ENCODE measurements at regions not wholly inside any gene's neighbourhood (a gene's known extent, or its start where the extent isn't known, plus 50 kb on each side); places are given as distances from the start of the nearest gene placed in this dataset.

DNA sequence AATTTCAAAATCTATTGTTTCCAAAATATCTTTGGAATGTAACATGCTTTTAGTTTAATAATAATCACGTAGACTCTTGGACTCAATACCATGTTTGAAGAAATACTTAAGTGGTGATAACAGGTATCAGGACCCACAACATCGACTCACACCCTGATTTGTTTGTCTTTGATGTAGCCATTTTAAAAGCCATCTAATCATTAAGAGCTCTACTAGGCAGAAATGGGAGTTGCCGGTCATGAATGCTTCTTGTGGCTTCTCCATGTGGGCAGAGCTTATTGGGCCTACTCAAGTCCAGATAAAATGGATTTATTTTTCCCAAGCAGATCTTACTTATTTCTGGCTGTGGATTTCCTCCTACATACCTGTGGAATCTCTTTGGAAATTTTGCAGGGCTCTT is 261.6 kb upstream of the NR2F2 start:
- H3K27me3 Mint-ChIP-seq (ENCODE audit: low read depth), result no peaks in the 10 kb centered on the region
- H3K4me1 Mint-ChIP-seq (ENCODE audit: low read depth), result no peaks in the 10 kb centered on the region

DNA sequence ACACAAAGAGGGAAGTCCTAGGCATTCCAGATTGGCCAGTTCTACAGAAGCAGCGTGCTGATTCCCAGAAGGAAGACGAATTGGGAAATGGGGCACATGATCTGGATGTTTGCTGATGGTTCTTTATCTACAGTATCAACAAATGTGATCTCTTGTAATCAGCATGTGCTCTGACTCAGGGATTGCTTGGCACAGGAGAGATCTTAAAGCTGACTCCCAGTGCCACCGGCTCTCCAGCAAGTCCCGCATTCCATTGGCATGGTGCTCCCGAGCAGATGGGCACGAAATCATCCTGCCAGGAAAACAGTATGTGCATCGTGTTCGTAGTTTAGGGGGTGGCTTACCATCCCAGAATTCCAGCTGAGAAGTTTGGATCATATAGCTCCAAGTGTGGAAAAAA is 259.9 kb upstream of the NR2F2 start:
- Mint-ChIP-seq H3K4me3 (no peak overlapping the region), H3K27ac (no peak overlapping the region), H3K4me1 (ENCODE audit: low read depth) (no peaks in the 10 kb centered on the region), H3K27me3 (ENCODE audit: low read depth) (no peaks in the 10 kb centered on the region), H3K36me3 (ENCODE audit: low read depth) (no peaks in the 10 kb centered on the region), H3K9me3 (no peaks in the 10 kb centered on the region)

More for the DNA sequence above, 261.6 kb upstream of the NR2F2 start:
- no peaks in the 10 kb centered on the region for H3K9me3 Mint-ChIP-seq
- H3K27ac Mint-ChIP-seq, result no peak overlapping the region
- no peak overlapping the region for H3K4me3 Mint-ChIP-seq
- no peaks in the 10 kb centered on the region for H3K36me3 Mint-ChIP-seq (ENCODE audit: low read depth)

DNA sequence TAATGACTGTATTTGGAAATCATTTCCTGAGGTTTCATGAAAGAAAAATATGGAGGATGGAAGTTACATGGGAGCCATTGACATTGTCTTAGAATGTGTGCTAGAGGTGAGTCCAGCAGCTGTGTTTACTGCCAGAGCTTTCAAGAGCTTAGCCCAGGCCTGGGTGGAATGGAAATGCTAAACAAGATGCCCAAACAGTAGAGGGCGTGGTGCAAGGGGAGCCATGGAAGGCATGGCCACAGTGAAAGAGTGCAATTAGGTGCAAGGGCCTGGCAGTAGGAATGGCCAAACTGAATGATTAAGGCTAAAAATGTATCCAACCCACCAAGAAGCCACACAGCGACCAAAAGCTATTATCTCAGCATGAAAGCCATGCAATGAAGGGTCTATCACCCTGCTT is 257.7 kb upstream of the NR2F2 start:
- H3K9me3 Mint-ChIP-seq, result no peaks in the 10 kb centered on the region

DNA sequence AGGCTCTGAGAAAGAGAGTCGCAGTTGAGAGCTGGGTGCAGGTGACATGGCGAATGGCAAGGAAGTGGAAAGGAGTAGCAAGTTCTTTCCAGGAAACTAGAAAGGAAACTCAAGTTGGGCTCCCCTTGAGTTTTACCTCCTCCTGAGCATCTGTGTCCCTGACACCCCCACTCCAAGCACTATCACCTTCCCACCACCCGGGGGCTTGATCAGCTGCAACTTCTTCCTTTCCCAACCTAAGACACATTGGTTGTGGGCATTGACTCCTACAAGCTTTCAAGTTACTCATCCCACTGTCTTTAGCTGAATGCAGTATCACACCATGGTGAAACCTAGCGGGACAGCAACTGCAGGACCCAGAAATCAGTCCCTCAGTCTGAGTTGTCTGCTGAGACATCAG is 256.6 kb upstream of the NR2F2 start:
- Mint-ChIP-seq H3K36me3 (ENCODE audit: low read depth) (no peaks in the 10 kb centered on the region), H3K4me1 (ENCODE audit: low read depth) (no peaks in the 10 kb centered on the region), H3K27me3 (ENCODE audit: low read depth) (no peaks in the 10 kb centered on the region), H3K9me3 (no peaks in the 10 kb centered on the region), H3K4me3 (no peak overlapping the region), H3K27ac (no peak overlapping the region)

More for the DNA sequence above, 257.7 kb upstream of the NR2F2 start:
- Mint-ChIP-seq H3K36me3 (ENCODE audit: low read depth) (no peaks in the 10 kb centered on the region), H3K4me1 (ENCODE audit: low read depth) (no peaks in the 10 kb centered on the region), H3K27me3 (ENCODE audit: low read depth) (no peaks in the 10 kb centered on the region), H3K27ac (no peak overlapping the region), H3K4me3 (no peak overlapping the region)

DNA sequence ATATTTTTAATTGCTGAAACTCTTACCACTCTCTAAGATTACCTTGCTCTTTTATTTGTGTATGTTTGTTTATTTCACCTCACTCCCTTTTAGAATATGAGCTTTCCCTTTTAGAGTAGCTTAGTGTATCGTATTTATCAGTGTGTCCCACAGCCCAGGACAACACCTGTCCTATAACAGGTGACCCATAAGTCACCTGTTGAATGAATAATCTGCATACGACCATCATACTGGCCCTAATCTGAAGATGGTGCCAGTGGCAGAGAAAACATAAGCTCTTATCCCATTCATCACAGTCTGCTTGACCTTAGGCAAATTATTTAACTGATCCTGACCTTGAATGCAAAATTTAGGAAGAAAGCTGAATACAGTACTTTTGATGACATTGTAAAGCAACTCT is 254.6 kb upstream of the NR2F2 start:
- H3K4me1 Mint-ChIP-seq (ENCODE audit: low read depth), result no peaks in the 10 kb centered on the region
- H3K36me3 Mint-ChIP-seq (ENCODE audit: low read depth), result no peaks in the 10 kb centered on the region
- no peaks in the 10 kb centered on the region for H3K9me3 Mint-ChIP-seq
- H3K27me3 Mint-ChIP-seq (ENCODE audit: low read depth), result no peaks in the 10 kb centered on the region
- H3K27ac Mint-ChIP-seq, result no peak overlapping the region
- no peak overlapping the region for H3K4me3 Mint-ChIP-seq

DNA sequence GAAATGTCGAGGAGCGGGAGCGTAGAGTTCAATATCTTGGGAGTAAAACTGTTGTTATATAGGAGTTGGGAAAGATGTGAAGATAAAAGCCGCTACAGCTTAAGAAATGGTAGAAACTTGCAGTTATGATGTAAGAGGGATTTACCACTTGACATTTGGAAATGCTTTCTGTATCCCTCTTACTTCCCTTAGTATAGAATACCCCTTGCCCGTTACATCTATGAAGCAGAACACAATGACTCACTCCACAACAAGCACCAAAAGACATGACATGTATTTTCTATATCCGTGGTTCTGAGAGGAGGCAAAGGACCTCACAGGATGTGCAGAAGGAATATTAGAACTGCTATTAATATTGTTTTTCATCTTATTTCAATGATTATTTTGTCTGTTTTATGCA is 254.2 kb upstream of the NR2F2 start:
- H3K4me3 Mint-ChIP-seq, result no peak overlapping the region
- no peaks in the 10 kb centered on the region for H3K27me3 Mint-ChIP-seq (ENCODE audit: low read depth)
- no peaks in the 10 kb centered on the region for H3K9me3 Mint-ChIP-seq
- no peaks in the 10 kb centered on the region for H3K36me3 Mint-ChIP-seq (ENCODE audit: low read depth)
- H3K27ac Mint-ChIP-seq, result no peak overlapping the region
- no peaks in the 10 kb centered on the region for H3K4me1 Mint-ChIP-seq (ENCODE audit: low read depth)

DNA sequence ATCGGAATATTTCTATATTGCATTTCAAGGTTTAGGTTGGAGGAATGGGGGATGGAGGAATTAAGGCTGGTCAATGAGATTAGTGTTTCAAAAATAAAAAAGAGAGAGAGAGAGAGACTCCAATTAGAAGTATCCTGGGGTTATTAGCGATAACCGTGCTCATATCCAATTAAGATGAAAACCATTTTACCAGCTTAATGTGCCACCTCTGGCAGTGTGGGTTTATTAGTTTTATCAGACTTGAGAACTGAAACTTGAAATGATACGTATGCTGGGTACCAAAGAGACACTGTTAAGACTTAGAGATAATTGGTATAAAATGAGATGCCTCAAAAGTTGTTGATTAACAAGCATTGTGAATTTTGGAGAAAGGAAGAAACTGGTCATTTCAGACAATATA is 251.5 kb upstream of the NR2F2 start:
- Mint-ChIP-seq H3K9me3 (no peaks in the 10 kb centered on the region), H3K27ac (no peak overlapping the region), H3K27me3 (ENCODE audit: low read depth) (no peaks in the 10 kb centered on the region)

DNA sequence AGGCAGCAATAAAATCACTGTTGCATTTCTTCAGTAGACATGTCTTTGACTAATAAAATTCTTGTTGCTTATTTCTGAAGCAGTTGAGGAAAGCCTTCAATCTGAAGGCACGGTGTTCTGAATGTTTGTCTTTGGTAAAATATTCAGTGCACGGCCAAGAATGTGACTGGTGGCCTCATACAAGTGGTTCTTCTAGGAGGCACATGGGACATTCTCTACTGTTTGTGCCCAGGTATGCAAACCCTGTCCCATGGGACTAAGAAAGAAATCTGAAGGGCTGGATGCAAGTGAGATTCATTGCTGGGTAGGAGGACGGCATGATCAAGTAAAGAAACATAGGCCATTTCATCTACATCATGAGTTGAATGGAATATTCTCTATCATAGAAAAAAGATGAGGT is 250.6 kb upstream of the NR2F2 start:
- Mint-ChIP-seq H3K4me1 (ENCODE audit: low read depth) (no peaks in the 10 kb centered on the region), H3K27me3 (ENCODE audit: low read depth) (no peaks in the 10 kb centered on the region), H3K27ac (no peak overlapping the region), H3K4me3 (no peak overlapping the region), H3K36me3 (ENCODE audit: low read depth) (no peaks in the 10 kb centered on the region), H3K9me3 (no peaks in the 10 kb centered on the region)

More for the DNA sequence above, 251.5 kb upstream of the NR2F2 start:
- H3K4me1 Mint-ChIP-seq (ENCODE audit: low read depth), result no peaks in the 10 kb centered on the region
- H3K4me3 Mint-ChIP-seq, result no peak overlapping the region
- no peaks in the 10 kb centered on the region for H3K36me3 Mint-ChIP-seq (ENCODE audit: low read depth)

DNA sequence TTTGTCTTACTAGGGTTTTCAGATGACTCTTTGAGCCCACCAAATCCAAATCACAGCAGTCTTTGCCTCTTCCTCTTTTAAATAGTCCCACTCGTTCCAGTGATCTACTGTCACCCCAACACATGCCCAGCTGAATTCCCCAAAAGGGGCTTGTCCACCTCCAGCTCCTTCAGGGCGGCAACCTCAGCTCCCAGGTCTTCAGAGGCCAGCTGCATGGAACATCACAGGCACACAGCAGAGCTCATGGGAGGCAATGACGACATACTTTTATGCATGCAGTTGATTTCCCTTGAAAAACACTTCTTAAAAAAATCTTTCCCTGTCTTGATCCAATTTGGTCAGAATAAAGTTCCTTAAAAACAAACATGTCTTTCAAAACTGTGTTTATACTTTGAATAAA is 244.3 kb upstream of the NR2F2 start:
- H3K27ac Mint-ChIP-seq, result no peak overlapping the region
- no peaks in the 10 kb centered on the region for H3K9me3 Mint-ChIP-seq
- H3K4me3 Mint-ChIP-seq, result no peak overlapping the region
- H3K4me1 Mint-ChIP-seq (ENCODE audit: low read depth), result no peaks in the 10 kb centered on the region
- H3K27me3 Mint-ChIP-seq (ENCODE audit: low read depth), result peaks cover 4% of the 10 kb centered on the region
- H3K36me3 Mint-ChIP-seq (ENCODE audit: low read depth), result no peaks in the 10 kb centered on the region

DNA sequence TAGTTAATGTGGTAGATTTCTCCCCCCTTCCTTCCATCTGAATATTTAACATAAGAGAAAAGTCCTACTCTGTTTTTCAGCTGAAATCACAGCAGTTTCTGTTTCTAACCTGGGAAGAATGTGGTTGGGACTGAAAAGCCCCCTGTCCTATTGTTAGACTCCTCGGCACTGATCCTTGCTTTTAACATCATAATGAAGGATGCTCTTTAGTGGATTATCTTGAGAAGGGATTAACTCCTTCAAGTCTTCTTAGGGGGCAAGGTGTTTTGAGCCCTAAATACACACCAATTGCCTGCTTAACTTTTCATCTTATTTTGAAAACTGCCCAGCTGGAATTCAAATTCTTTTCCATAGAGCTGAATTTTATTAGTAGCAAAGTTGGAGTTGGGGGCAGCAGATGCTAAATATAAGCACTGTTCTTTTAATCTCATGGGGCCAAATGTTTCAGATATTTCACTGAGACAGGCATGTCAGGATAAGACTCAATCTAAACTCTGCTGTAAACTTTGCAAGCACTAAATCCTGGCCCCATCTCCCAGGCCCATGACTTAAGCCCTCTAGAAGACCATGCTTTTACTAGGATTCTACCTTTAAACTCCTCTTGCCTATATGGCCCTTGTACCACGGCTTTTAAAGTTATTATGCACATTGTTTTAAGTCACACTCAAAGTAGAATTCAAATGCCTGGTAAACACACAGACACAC is 243.2 kb upstream of the NR2F2 start:
- Mint-ChIP-seq H3K4me3 (no peak overlapping the region), H3K27ac (no peak overlapping the region), H3K36me3 (ENCODE audit: low read depth) (no peaks in the 10 kb centered on the region), H3K9me3 (no peaks in the 10 kb centered on the region), H3K27me3 (ENCODE audit: low read depth) (peaks cover 4% of the 10 kb centered on the region), H3K4me1 (ENCODE audit: low read depth) (no peaks in the 10 kb centered on the region)

DNA sequence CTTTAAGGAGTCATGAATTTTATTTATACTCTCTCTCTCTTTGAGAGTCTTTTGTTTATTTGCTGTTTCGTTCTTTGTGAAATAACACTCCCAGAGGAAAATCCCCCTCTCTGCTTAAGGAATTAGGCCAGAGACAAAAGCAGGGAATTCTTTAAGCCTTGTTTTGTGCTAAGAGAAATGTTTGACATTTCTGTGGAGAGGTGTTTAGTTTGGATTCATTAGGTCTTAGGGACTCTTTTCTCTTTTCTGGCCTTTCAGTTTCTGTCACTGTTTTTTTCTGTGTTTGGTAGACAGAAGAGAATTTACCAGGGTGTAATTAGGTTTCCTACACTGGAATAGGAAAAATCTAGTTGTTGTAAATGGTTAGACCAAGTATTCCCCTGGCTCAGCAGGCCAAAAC is 241.8 kb upstream of the NR2F2 start:
- H3K36me3 Mint-ChIP-seq (ENCODE audit: low read depth), result no peaks in the 10 kb centered on the region
- H3K4me1 Mint-ChIP-seq (ENCODE audit: low read depth), result no peaks in the 10 kb centered on the region
- no peaks in the 10 kb centered on the region for H3K9me3 Mint-ChIP-seq
- peaks cover 4% of the 10 kb centered on the region for H3K27me3 Mint-ChIP-seq (ENCODE audit: low read depth)
- no peak overlapping the region for H3K27ac Mint-ChIP-seq
- no peak overlapping the region for H3K4me3 Mint-ChIP-seq

DNA sequence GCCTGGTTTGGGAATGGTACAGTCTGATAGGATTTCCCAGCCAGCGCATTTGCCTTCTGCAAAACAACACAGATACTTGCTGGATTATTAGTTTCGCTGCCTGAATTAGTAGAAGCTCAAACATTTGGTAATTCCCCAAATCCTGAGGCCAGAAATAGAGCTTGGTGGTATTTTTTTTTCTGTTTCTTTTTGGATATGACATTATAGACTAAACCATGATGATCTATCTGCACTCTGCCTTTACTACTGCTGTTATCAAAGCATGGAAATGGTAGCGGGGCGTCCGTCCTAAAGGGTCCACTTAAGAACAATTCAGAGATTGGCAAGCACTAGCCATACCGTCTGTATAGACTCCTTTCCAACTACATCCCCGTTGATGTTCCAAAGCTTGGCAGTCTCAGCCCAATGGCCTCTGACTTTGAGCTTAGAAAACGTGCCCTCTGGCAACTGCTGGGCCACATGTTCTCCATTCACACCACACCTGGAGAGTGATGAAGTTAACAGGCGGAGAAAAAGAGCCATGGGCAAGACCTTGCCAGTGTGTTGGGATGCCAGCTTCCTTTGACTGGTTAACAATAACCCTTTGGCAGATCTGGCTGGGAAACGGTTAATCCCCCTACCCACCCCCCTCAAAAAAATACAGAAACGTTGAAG is 241.0 kb upstream of the NR2F2 start:
- Mint-ChIP-seq H3K27me3 (ENCODE audit: low read depth) (peaks cover 4% of the 10 kb centered on the region), H3K9me3 (no peaks in the 10 kb centered on the region), H3K36me3 (ENCODE audit: low read depth) (no peaks in the 10 kb centered on the region), H3K27ac (no peak overlapping the region), H3K4me1 (ENCODE audit: low read depth) (no peaks in the 10 kb centered on the region), H3K4me3 (no peak overlapping the region)

DNA sequence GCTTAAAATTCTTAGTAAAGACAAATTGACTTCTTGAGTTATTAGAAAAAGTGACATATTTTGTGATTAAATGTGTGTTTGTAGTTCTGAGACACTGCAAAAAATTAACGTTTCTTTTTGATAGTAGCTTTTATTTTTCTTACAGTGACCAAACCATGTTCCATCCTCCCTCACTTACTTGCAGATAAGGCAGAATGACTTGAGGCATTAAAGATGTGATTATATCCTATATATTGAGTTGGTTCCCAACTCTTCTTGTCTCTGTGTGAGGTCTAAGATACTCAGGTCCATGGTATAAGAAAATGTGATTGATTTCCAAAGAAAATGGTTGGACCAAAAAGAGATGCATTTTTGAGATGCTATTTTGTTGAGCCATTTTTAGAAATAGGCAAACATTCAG is 238.3 kb upstream of the NR2F2 start:
- H3K9me3 Mint-ChIP-seq, result no peaks in the 10 kb centered on the region
- no peak overlapping the region for H3K4me3 Mint-ChIP-seq
- H3K27me3 Mint-ChIP-seq (ENCODE audit: low read depth), result peaks cover 4% of the 10 kb centered on the region
- no peaks in the 10 kb centered on the region for H3K36me3 Mint-ChIP-seq (ENCODE audit: low read depth)
- no peaks in the 10 kb centered on the region for H3K4me1 Mint-ChIP-seq (ENCODE audit: low read depth)
- no peak overlapping the region for H3K27ac Mint-ChIP-seq

DNA sequence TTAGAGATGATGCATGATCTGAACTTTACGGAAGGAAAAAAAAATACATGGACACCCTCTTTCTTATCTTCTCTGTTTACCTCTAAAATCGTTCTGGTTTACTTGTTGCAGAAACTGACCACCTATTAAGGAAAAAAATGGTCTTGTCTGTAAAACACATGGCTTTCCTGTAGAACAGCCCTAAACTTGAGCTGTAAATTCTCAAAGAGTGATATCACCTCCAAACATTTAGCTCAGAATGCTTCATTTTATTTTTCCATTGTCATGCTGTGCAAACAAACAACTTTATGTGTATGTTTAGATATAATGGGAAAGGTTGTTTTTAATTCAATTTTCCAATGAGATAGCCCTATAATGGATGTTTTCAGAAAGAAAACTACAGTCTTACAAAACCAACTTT is 237.4 kb upstream of the NR2F2 start:
- H3K4me1 Mint-ChIP-seq (ENCODE audit: low read depth), result no peaks in the 10 kb centered on the region
- no peaks in the 10 kb centered on the region for H3K36me3 Mint-ChIP-seq (ENCODE audit: low read depth)
- H3K27me3 Mint-ChIP-seq (ENCODE audit: low read depth), result peaks cover under 1% of the 10 kb centered on the region
- no peak overlapping the region for H3K4me3 Mint-ChIP-seq
- H3K9me3 Mint-ChIP-seq, result no peaks in the 10 kb centered on the region
- H3K27ac Mint-ChIP-seq, result no peak overlapping the region

DNA sequence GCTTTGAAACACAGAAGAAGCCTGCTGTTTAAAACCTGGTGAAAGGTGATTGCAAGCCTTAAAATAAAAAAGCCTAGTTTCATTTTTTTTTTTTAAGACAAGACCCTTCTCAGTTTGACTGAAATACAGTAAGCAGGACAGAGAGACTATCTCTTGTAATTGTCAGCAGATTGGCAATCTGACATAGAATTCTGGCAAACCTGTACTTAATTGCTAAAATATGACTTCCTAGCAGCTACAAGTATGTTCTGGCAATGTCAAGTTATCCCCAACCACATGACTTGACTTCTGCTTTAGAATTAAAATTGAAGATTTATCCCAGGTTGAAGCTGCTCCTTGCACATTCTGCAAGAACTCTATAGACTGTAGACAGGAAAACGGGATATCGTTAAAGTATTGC is 232.8 kb upstream of the NR2F2 start:
- H3K4me3 Mint-ChIP-seq, result no peak overlapping the region

More for the DNA sequence above, 232.8 kb upstream of the NR2F2 start:
- Mint-ChIP-seq H3K4me1 (ENCODE audit: low read depth) (no peaks in the 10 kb centered on the region), H3K9me3 (no peaks in the 10 kb centered on the region), H3K36me3 (ENCODE audit: low read depth) (no peaks in the 10 kb centered on the region), H3K27me3 (ENCODE audit: low read depth) (no peaks in the 10 kb centered on the region), H3K27ac (no peak overlapping the region)
